PC-3 (cell line): ENCODE measurements at regions not wholly inside any gene's neighbourhood (a gene's known extent, or its start where the extent isn't known, plus 50 kb on each side); places are given as distances from the start of the nearest gene placed in this dataset.

Source experiments
- ATAC-seq: fragments of 200-7000 bp; cut with Tn5 transposase; 2 replicates; pipeline ENCODE4 v1.9.1; 2020; ENCODE audit warnings: mild to moderate bottlenecking, moderate library complexity
- BruUV-seq: library from RNA; stranded (reverse); fragments of 400-500 nt; replicated peaks from 2 replicates; lab custom pipeline; 2021; lab: Mats Ljungman, UMichigan
- CTCF ChIA-PET: fragments of 300-600 bp; sonication (Branson Sonifier 250); formaldehyde crosslinking; loops from one replicate; lab custom pipeline; 2022; ENCODE audit warnings: antibody characterized with exemption; lab: Charles Lee
- POLR2A ChIA-PET: fragments of 300-600 bp; sonication (Branson Sonifier 250); formaldehyde crosslinking; loops from one replicate; lab custom pipeline; 2022; ENCODE audit warnings: antibody characterized with exemption; ENCODE audit not compliant: unreplicated experiment; lab: Charles Lee
- DNase-seq: peaks from one replicate; pipeline ENCODE4 v3.0.0-alpha.2; 2015
- H2AFZ ChIP-seq: fragments of 300-600 bp; sonication (generic); 2 replicates; pipeline ENCODE4 v1.6.0; 2016; ENCODE audit warnings: antibody characterized with exemption, low read length
- H3F3A ChIP-seq: fragments of 300-600 bp; sonication (generic); one replicate; pipeline ENCODE4 v1.6.0; 2017; ENCODE audit warnings: antibody characterized with exemption, low read length, control low read depth, mild to moderate bottlenecking; ENCODE audit not compliant: unreplicated experiment
- H3K27ac ChIP-seq: fragments of 300-600 bp; sonication (generic); 2 replicates; pipeline ENCODE4 v1.5.1; 2016; ENCODE audit warnings: mild to moderate bottlenecking, low read length
- H3K27me3 ChIP-seq: fragments of 300-600 bp; sonication (generic); 2 replicates; pipeline ENCODE4 v1.6.1; 2016; ENCODE audit warnings: low read length, mixed read lengths
- H3K36me3 ChIP-seq: fragments of 300-600 bp; sonication (generic); 2 replicates; pipeline ENCODE4 v1.6.1; 2016; ENCODE audit warnings: low read depth, mixed run types, low read length, mixed read lengths
- H3K4me1 ChIP-seq: fragments of 300-600 bp; sonication (generic); 2 replicates; pipeline ENCODE4 v1.5.1; 2016; ENCODE audit warnings: low read length; ENCODE audit not compliant: insufficient read depth
- H3K4me2 ChIP-seq: fragments of 300-600 bp; sonication (generic); 2 replicates; pipeline ENCODE4 v1.6.0; 2016; ENCODE audit warnings: low read length
- H3K4me3 ChIP-seq: fragments of 300-600 bp; sonication (generic); 2 replicates; pipeline ENCODE4 v1.5.1; 2016; ENCODE audit warnings: mild to moderate bottlenecking, low read length, mixed read lengths
- H3K79me2 ChIP-seq: fragments of 300-600 bp; sonication (generic); 2 replicates; pipeline ENCODE4 v1.6.1; 2017; ENCODE audit warnings: low read length, mixed read lengths
- H3K9ac ChIP-seq: fragments of 300-600 bp; sonication (generic); 2 replicates; pipeline ENCODE4 v1.6.0; 2016; ENCODE audit warnings: mild to moderate bottlenecking, low read length
- H3K9me2 ChIP-seq: fragments of 300-600 bp; sonication (generic); replicated peaks from 2 replicates; pipeline ENCODE4 v1.6.1; 2016; ENCODE audit warnings: mixed run types, low read length, mixed read lengths
- H3K9me3 ChIP-seq: fragments of 300-600 bp; sonication (generic); 2 replicates; pipeline ENCODE4 v1.6.1; 2016; ENCODE audit warnings: low read length, mixed read lengths
- H4K20me1 ChIP-seq: fragments of 300-600 bp; sonication (generic); 2 replicates; pipeline ENCODE4 v1.6.1; 2016; ENCODE audit warnings: low read length, mixed read lengths
- CTCF ChIP-seq: fragments of 300-600 bp; sonication (generic); conservative IDR thresholded peaks from 2 replicates; pipeline ENCODE4 v1.5.1; 2017; ENCODE audit warnings: antibody characterized with exemption, low read depth, mild to moderate bottlenecking, low read length
- EZH2 ChIP-seq: fragments of 300-600 bp; sonication (generic); IDR thresholded peaks from one replicate; pipeline ENCODE4 v1.6.1; 2017; ENCODE audit warnings: antibody characterized with exemption, mild to moderate bottlenecking, low read length; ENCODE audit not compliant: unreplicated experiment
- EZH2phosphoT487 ChIP-seq: fragments of 300-600 bp; sonication (generic); IDR thresholded peaks from 2 replicates; pipeline ENCODE4 v1.6.1; 2018; ENCODE audit warnings: mild to moderate bottlenecking, antibody characterized with exemption, low read length, borderline replicate concordance
- intact Hi-C: fragments of 100-400 bp; cut with micrococcal nuclease; formaldehyde crosslinking; loops from 2 replicates; pipeline ENCODE4 v1.9.0; 2023

GRCh38 chr1:199242601-199243000 is 603.8 kb downstream of the PTPRC start:
- Histone ChIP-seq H3K79me2 (no peaks in the 10 kb centered on the region), H3K27me3 (no peaks in the 10 kb centered on the region), H3F3A (no peaks in the 10 kb centered on the region), H3K36me3 (no peaks in the 10 kb centered on the region), H3K27ac (no peak overlapping the region), H3K9me3 (no peaks in the 10 kb centered on the region), H3K4me3 (no peak overlapping the region), H3K9me2 (no peaks in the 10 kb centered on the region), H2AFZ (no peak overlapping the region), H3K9ac (no peak overlapping the region), H4K20me1 (no peaks in the 10 kb centered on the region), H3K4me1 (no peaks in the 10 kb centered on the region), H3K4me2 (no peak overlapping the region)
- no peak for DNase-seq
- BruUV-seq, result no TSS peak
- ChIA-PET CTCF (interaction anchor here (0.6 kb wide), 1 partner anchor 67 kb away, joined by 3 read pairs; no protein-coding TSS in a partner anchor), POLR2A (no interaction called here)
- no peak for ATAC-seq
- TF ChIP-seq EZH2, result no peak
- TF ChIP-seq CTCF, result no peak
- TF ChIP-seq EZH2phosphoT487, result no peak
- intact Hi-C loops, result loop anchor here (5.0 kb wide), 2 partner anchors 470 to 485 kb away; no protein-coding TSS in a partner anchor

GRCh38 chr1:199243423-199244061 is 604.7 kb downstream of the PTPRC start:
- DNase-seq, result peak; percentile 70
- no peaks in the 10 kb centered on the region for H3K9me3 ChIP-seq
- no peaks in the 10 kb centered on the region for H3K79me2 ChIP-seq
- peak overlapping the region; percentile 69 for H2AFZ ChIP-seq
- no peaks in the 10 kb centered on the region for H4K20me1 ChIP-seq
- peak; percentile 93 for ATAC-seq
- intact Hi-C loops, result loop anchor here (5.0 kb wide), 2 partner anchors 471 to 486 kb away; no protein-coding TSS in a partner anchor
- no peaks in the 10 kb centered on the region for H3K4me1 ChIP-seq
- peak overlapping the region; percentile 34; the same call in 1 of the 2 replicates for H3K4me2 ChIP-seq
- BruUV-seq, result no TSS peak
- no peak overlapping the region for H3K27ac ChIP-seq
- H3K27me3 ChIP-seq, result no peaks in the 10 kb centered on the region
- no peaks in the 10 kb centered on the region for H3K36me3 ChIP-seq
- TF ChIP-seq CTCF (peak; percentile 71), EZH2phosphoT487 (no peak)
- no peak overlapping the region; the same call in 1 of the 2 replicates for H3K4me3 ChIP-seq
- H3K9ac ChIP-seq, result no peak overlapping the region
- no peaks in the 10 kb centered on the region for H3K9me2 ChIP-seq
- no peaks in the 10 kb centered on the region for H3F3A ChIP-seq
- CTCF ChIA-PET, result interaction anchor here (0.5 kb wide), 1 partner anchor 322 kb away, joined by 3 read pairs; no protein-coding TSS in a partner anchor
- POLR2A ChIA-PET, result no interaction called here

GRCh38 chr1:199245946-199246345 is 607.1 kb downstream of the PTPRC start:
- CTCF ChIA-PET, result no interaction called here
- BruUV-seq, result no TSS peak
- intact Hi-C loops, result no loop called here

More at GRCh38 chr1:199245946-199246345, 607.1 kb downstream of the PTPRC start:
- POLR2A ChIA-PET, result no interaction called here
- Histone ChIP-seq H3K4me1 (no peaks in the 10 kb centered on the region), H3K9me2 (no peaks in the 10 kb centered on the region), H4K20me1 (no peaks in the 10 kb centered on the region), H2AFZ (no peak overlapping the region), H3K36me3 (no peaks in the 10 kb centered on the region), H3K4me3 (no peak overlapping the region), H3K27ac (no peak overlapping the region), H3K9ac (no peak overlapping the region), H3K27me3 (no peaks in the 10 kb centered on the region), H3F3A (no peaks in the 10 kb centered on the region), H3K4me2 (no peak overlapping the region), H3K9me3 (no peaks in the 10 kb centered on the region), H3K79me2 (no peaks in the 10 kb centered on the region)
- no peak for ATAC-seq
- TF ChIP-seq CTCF, result no peak
- no peak for DNase-seq
